BLaER1 (cell line): ENCODE measurements at regions not wholly inside any gene's neighbourhood (a gene's known extent, or its start where the extent isn't known, plus 50 kb on each side); places are given as distances from the start of the nearest gene placed in this dataset.
"Not testable (repeated sequence)": the region's sequence is repeated elsewhere in the genome, so short reads cannot be mapped to it uniquely, and the experiment has no call there.

Source experiments
- H3K27ac ChIP-seq: shearing (Covaris generic); formaldehyde crosslinking; 2 replicates; pipeline ENCODE4 v1.8.1; 2022
- H3K27me3 ChIP-seq: shearing (Covaris generic); formaldehyde crosslinking; 2 replicates; pipeline ENCODE4 v1.8.1; 2022
- H3K36me3 ChIP-seq: shearing (Covaris generic); formaldehyde crosslinking; 2 replicates; pipeline ENCODE4 v1.8.1; 2022
- H3K4me1 ChIP-seq: shearing (Covaris generic); formaldehyde crosslinking; 2 replicates; pipeline ENCODE4 v1.8.1; 2022
- H3K4me2 ChIP-seq: shearing (Covaris generic); formaldehyde crosslinking; 2 replicates; pipeline ENCODE4 v1.8.1; 2022
- H3K4me3 ChIP-seq: shearing (Covaris generic); formaldehyde crosslinking; 2 replicates; pipeline ENCODE4 v1.8.1; 2022
- H3K9ac ChIP-seq: shearing (Covaris generic); formaldehyde crosslinking; 2 replicates; pipeline ENCODE4 v1.8.1; 2022
- H3K9me3 ChIP-seq: shearing (Covaris generic); formaldehyde crosslinking; 2 replicates; pipeline ENCODE4 v1.8.1; 2022
- H4K20me1 ChIP-seq: shearing (Covaris generic); formaldehyde crosslinking; 2 replicates; pipeline ENCODE4 v1.8.1; 2022
- Cebpa-rat ChIP-seq: shearing (Covaris generic); IDR thresholded peaks from 2 replicates; pipeline ENCODE4 v1.8.1; 2022

- no peak for TF ChIP-seq Cebpa-rat
Observed at GRCh38 chr19:5290336-5291262, 50.0 kb downstream of the PTPRS start.

GRCh38 chr19:5289060-5289990, 51.3 kb downstream of the PTPRS start:
- H4K20me1 ChIP-seq, result peaks cover 88% of the 10 kb centered on the region
- peaks cover 10% of the 10 kb centered on the region for H3K27me3 ChIP-seq
- H3K4me3 ChIP-seq, result no peak overlapping the region
- no peak for TF ChIP-seq Cebpa-rat
- H3K9ac ChIP-seq, result 0 out of 2 replicates have a peak overlapping the region, but pooled peaks have one; percentile 38
- peaks cover 75% of the 10 kb centered on the region for H3K4me1 ChIP-seq
- no peaks in the 10 kb centered on the region for H3K9me3 ChIP-seq
- H3K4me2 ChIP-seq, result peak overlapping the region; percentile 82
- peaks cover 21% of the 10 kb centered on the region for H3K36me3 ChIP-seq
- H3K27ac ChIP-seq, result no peak overlapping the region

More at GRCh38 chr19:5290336-5291262, 50.0 kb downstream of the PTPRS start:
- H3K27me3 ChIP-seq, result peaks cover 16% of the 10 kb centered on the region
- H3K27ac ChIP-seq, result no peak overlapping the region
- H3K4me3 ChIP-seq, result no peak overlapping the region
- H3K36me3 ChIP-seq, result peaks cover 8% of the 10 kb centered on the region
- 0 out of 2 replicates have a peak overlapping the region, but pooled peaks have one; percentile 100 for H3K4me2 ChIP-seq
- H3K9me3 ChIP-seq, result no peaks in the 10 kb centered on the region
- peaks cover 75% of the 10 kb centered on the region for H3K4me1 ChIP-seq
- H4K20me1 ChIP-seq, result peaks cover 81% of the 10 kb centered on the region
- H3K9ac ChIP-seq, result no peak overlapping the region

GRCh38 chr19:5288347-5288739, 52.3 kb downstream of the PTPRS start:
- peaks cover 30% of the 10 kb centered on the region for H3K36me3 ChIP-seq
- H3K4me1 ChIP-seq, result peaks cover 68% of the 10 kb centered on the region
- no peaks in the 10 kb centered on the region for H3K9me3 ChIP-seq
- peak overlapping the region; percentile 38; the same call in 1 of the 2 replicates for H3K9ac ChIP-seq
- no peak overlapping the region for H3K27ac ChIP-seq
- H3K27me3 ChIP-seq, result peaks cover under 1% of the 10 kb centered on the region; the same call in 1 of the 2 replicates
- H4K20me1 ChIP-seq, result peaks cover 79% of the 10 kb centered on the region
- no peak overlapping the region for H3K4me3 ChIP-seq
- peak overlapping the region; percentile 82 for H3K4me2 ChIP-seq
- no peak for TF ChIP-seq Cebpa-rat

- H3K27ac ChIP-seq, result peak overlapping the region; percentile 16
- H3K4me2 ChIP-seq, result peak overlapping the region; percentile 82
- no peak for TF ChIP-seq Cebpa-rat
- H3K9ac ChIP-seq, result peak overlapping the region; percentile 51; the same call in 1 of the 2 replicates
- peaks cover 63% of the 10 kb centered on the region for H3K4me1 ChIP-seq
- peaks cover 73% of the 10 kb centered on the region for H4K20me1 ChIP-seq
- H3K27me3 ChIP-seq, result no peaks in the 10 kb centered on the region
- H3K9me3 ChIP-seq, result no peaks in the 10 kb centered on the region
- no peak overlapping the region for H3K4me3 ChIP-seq
- peaks cover 37% of the 10 kb centered on the region for H3K36me3 ChIP-seq
Observed at GRCh38 chr19:5287066-5287465, 53.5 kb downstream of the PTPRS start.

GRCh38 chr19:5286465-5287029, 54.1 kb downstream of the PTPRS start:
- Histone ChIP-seq H3K4me2 (peak overlapping the region; percentile 82), H4K20me1 (peaks cover 68% of the 10 kb centered on the region), H3K4me3 (no peak overlapping the region), H3K4me1 (peaks cover 57% of the 10 kb centered on the region), H3K36me3 (peaks cover 42% of the 10 kb centered on the region), H3K27me3 (no peaks in the 10 kb centered on the region), H3K9ac (no peak overlapping the region), H3K27ac (peak overlapping the region; percentile 16; the same call in 1 of the 2 replicates), H3K9me3 (no peaks in the 10 kb centered on the region)
- no peak for TF ChIP-seq Cebpa-rat

GRCh38 chr19:5285955-5286354, 54.7 kb downstream of the PTPRS start:
- peaks cover 62% of the 10 kb centered on the region for H4K20me1 ChIP-seq
- H3K27me3 ChIP-seq, result no peaks in the 10 kb centered on the region
- peaks cover 46% of the 10 kb centered on the region for H3K36me3 ChIP-seq
- no peak for TF ChIP-seq Cebpa-rat
- no peaks in the 10 kb centered on the region for H3K9me3 ChIP-seq
- H3K4me1 ChIP-seq, result peaks cover 52% of the 10 kb centered on the region
- no peak overlapping the region for H3K9ac ChIP-seq
- no peak overlapping the region for H3K4me2 ChIP-seq
- H3K27ac ChIP-seq, result no peak overlapping the region
- H3K4me3 ChIP-seq, result no peak overlapping the region

GRCh38 chr19:5285311-5285710, 55.3 kb downstream of the PTPRS start:
- no peak for TF ChIP-seq Cebpa-rat
- Histone ChIP-seq H3K9ac (no peak overlapping the region), H3K27me3 (no peaks in the 10 kb centered on the region), H4K20me1 (peaks cover 62% of the 10 kb centered on the region), H3K4me2 (no peak overlapping the region), H3K36me3 (peaks cover 53% of the 10 kb centered on the region), H3K4me1 (peaks cover 48% of the 10 kb centered on the region), H3K4me3 (no peak overlapping the region), H3K9me3 (no peaks in the 10 kb centered on the region), H3K27ac (no peak overlapping the region)

- Histone ChIP-seq H4K20me1 (peaks cover 42% of the 10 kb centered on the region), H3K27me3 (no peaks in the 10 kb centered on the region)
Observed at GRCh38 chr19:5282901-5283300, 57.7 kb downstream of the PTPRS start.

GRCh38 chr19:5281588-5281987, 59.0 kb downstream of the PTPRS start:
- Histone ChIP-seq H3K4me3 (no peak overlapping the region), H4K20me1 (peaks cover 29% of the 10 kb centered on the region), H3K9ac (0 out of 2 replicates have a peak overlapping the region, but pooled peaks have one; percentile 10), H3K36me3 (peaks cover 57% of the 10 kb centered on the region), H3K4me1 (peaks cover 48% of the 10 kb centered on the region), H3K4me2 (no peak overlapping the region), H3K27ac (no peak overlapping the region), H3K9me3 (no peaks in the 10 kb centered on the region), H3K27me3 (no peaks in the 10 kb centered on the region)
- TF ChIP-seq Cebpa-rat, result no peak

More at GRCh38 chr19:5282901-5283300, 57.7 kb downstream of the PTPRS start:
- Histone ChIP-seq H3K36me3 (peaks cover 57% of the 10 kb centered on the region), H3K9ac (no peak overlapping the region), H3K27ac (no peak overlapping the region), H3K4me3 (no peak overlapping the region), H3K9me3 (no peaks in the 10 kb centered on the region), H3K4me1 (peaks cover 48% of the 10 kb centered on the region), H3K4me2 (no peak overlapping the region)
- no peak for TF ChIP-seq Cebpa-rat

- H3K36me3 ChIP-seq, result peaks cover 53% of the 10 kb centered on the region
- not testable (repeated sequence) for H3K9ac ChIP-seq, H3K27me3 ChIP-seq, H3K27ac ChIP-seq, H4K20me1 ChIP-seq, H3K4me3 ChIP-seq, H3K4me2 ChIP-seq, H3K9me3 ChIP-seq
- peaks cover 56% of the 10 kb centered on the region for H3K4me1 ChIP-seq
Observed at GRCh38 chr19:5275668-5276067, 64.9 kb downstream of the PTPRS start.
